K562 (cell line): ENCODE measurements at regions not wholly inside any gene's neighbourhood (a gene's known extent, or its start where the extent isn't known, plus 50 kb on each side); places are given as distances from the start of the nearest gene placed in this dataset.

Source experiments
- ATAC-seq: fragments of 200-7000 bp; cut with Tn5 transposase; 3 replicates; pipeline ENCODE4 v1.9.1; 2020; ENCODE audit warnings: moderate library complexity
- BruUV-seq: library from RNA; stranded (reverse); fragments of 400-500 nt; replicated peaks from 2 replicates; lab custom pipeline; 2021; lab: Mats Ljungman, UMichigan
- CTCF ChIA-PET: fragments of 300-600 bp; formaldehyde crosslinking; extraction: SDS; loops from one replicate; lab custom pipeline; 2021; ENCODE audit warnings: low intra/inter-chr PET ratio; lab: Yijun Ruan, JAX
- POLR2A ChIA-PET: fragments of 300-600, 350-650 bp; sonication (Branson Sonifier 250); formaldehyde crosslinking; extraction: SDS; loops from one replicate; lab custom pipeline; 2021; ENCODE audit warnings: antibody characterized with exemption, inconsistent platforms; lab: Yijun Ruan, JAX
- DNase-seq, 4 experiments: peaks; one replicate each; pipeline versions ENCODE4 v3.0.0 to v3.0.0-alpha.2; 2011 to 2018; ENCODE audit warnings: low spot score in 3 of 4, mixed read lengths in 3 of 4; ENCODE audit errors: extremely low read depth in 1 of 4
- FAIRE-seq: peaks from 2 replicates; lab custom pipeline; 2011; peaks lifted over from hg19 to GRCh38; lab: Jason Lieb, UNC
- H2AFZ ChIP-seq: 2 replicates; pipeline ENCODE4 v1.6.0; 2011; ENCODE audit warnings: low read depth, low read length, control low read depth, inconsistent platforms
- H3K27ac ChIP-seq: fragments of 200-600 bp; 3 replicates; pipeline ENCODE4 v1.8.0; 2011; ENCODE audit warnings: low read depth, mild to moderate bottlenecking, control low read depth, inconsistent platforms, low read length, moderate library complexity, mixed read lengths; ENCODE audit errors: extremely low read depth
- H3K27me3 ChIP-seq, 2 experiments: fragments of 300-600 bp in 1 of 2; 2 replicates in 1 of 2; 3 replicates in 1 of 2; pipeline versions ENCODE4 v1.6.0 to v1.8.0; 2011; ENCODE audit warnings: inconsistent platforms in 2 of 2, low read length in 2 of 2, mild to moderate bottlenecking in 1 of 2, mixed read lengths in 1 of 2, moderate library complexity in 1 of 2; ENCODE audit not compliant: control insufficient read depth in 2 of 2, insufficient read depth in 2 of 2
- H3K36me3 ChIP-seq: fragments of 300-600 bp; 3 replicates; pipeline ENCODE4 v1.8.0; 2011; ENCODE audit warnings: mild to moderate bottlenecking, low read length, inconsistent platforms; ENCODE audit not compliant: control insufficient read depth, insufficient read depth
- H3K4me1 ChIP-seq, 2 experiments: fragments of 200-600 bp in 1 of 2; replicated peaks in 1 of 2; 2 replicates in 1 of 2; 3 replicates in 1 of 2; pipeline versions ENCODE4 v1.5.1 to v1.8.0; 2011; ENCODE audit warnings: inconsistent platforms in 2 of 2, low read length in 2 of 2, mild to moderate bottlenecking in 1 of 2, mixed read lengths in 1 of 2, moderate library complexity in 1 of 2; ENCODE audit not compliant: control insufficient read depth in 2 of 2, insufficient read depth in 2 of 2
- H3K4me2 ChIP-seq: 2 replicates; pipeline ENCODE4 v1.6.1; 2011; ENCODE audit warnings: low read length, control low read depth, inconsistent platforms, mixed read lengths; ENCODE audit not compliant: insufficient read depth
- H3K4me3 ChIP-seq: fragments of 200-600 bp; sonication (generic), shearing (Covaris generic); 2 replicates; pipeline ENCODE4 v1.5.1; 2016; ENCODE audit warnings: control low read depth, inconsistent platforms
- H3K79me2 ChIP-seq: fragments of 200-600 bp; 3 replicates; pipeline ENCODE4 v1.8.0; 2011; ENCODE audit warnings: low read length, inconsistent platforms; ENCODE audit not compliant: control insufficient read depth, insufficient read depth
- H3K9ac ChIP-seq, 2 experiments: 2 replicates each; pipeline versions ENCODE4 v1.6.0 to v1.6.1; 2011; ENCODE audit warnings: low read depth in 2 of 2, low read length in 2 of 2, control low read depth in 1 of 2, inconsistent platforms in 1 of 2, mild to moderate bottlenecking in 1 of 2, mixed read lengths in 1 of 2; ENCODE audit not compliant: insufficient read depth in 1 of 2
- H3K9me1 ChIP-seq: one replicate; pipeline ENCODE4 v1.6.0; 2011; ENCODE audit warnings: inconsistent platforms, mild to moderate bottlenecking, low read length, moderate library complexity; ENCODE audit not compliant: control insufficient read depth, insufficient read depth
- H3K9me3 ChIP-seq: replicated peaks from 2 replicates; pipeline ENCODE4 v1.5.1; 2011; ENCODE audit warnings: low read depth, low read length, inconsistent platforms; ENCODE audit not compliant: control insufficient read depth, insufficient read depth
- H4K20me1 ChIP-seq: replicated peaks from 2 replicates; pipeline ENCODE4 v1.6.1; 2011; ENCODE audit warnings: low read length, inconsistent platforms, mixed read lengths; ENCODE audit not compliant: control insufficient read depth, insufficient read depth
- CBX5 ChIP-seq: IDR thresholded peaks from 2 replicates; pipeline ENCODE4 v1.6.1; 2014; ENCODE audit warnings: low read depth, borderline replicate concordance
- ERF ChIP-seq: fragments of 450-650 bp; formaldehyde crosslinking; IDR thresholded peaks from 2 replicates; pipeline ENCODE4 v1.4.0; 2020; ENCODE audit warnings: mild to moderate bottlenecking, mixed read lengths
- HCFC1 ChIP-seq: IDR thresholded peaks from 2 replicates; pipeline ENCODE4 v1.6.1; 2012; ENCODE audit warnings: low read depth, low read length, improper control_type of control experiment
- HNRNPLL ChIP-seq: fragments of 200-400 bp; formaldehyde crosslinking; IDR thresholded peaks from 2 replicates; pipeline ENCODE4 v1.6.1; 2017; ENCODE audit warnings: low read length, low read depth, mild to moderate bottlenecking; ENCODE audit not compliant: poor library complexity, severe bottlenecking
- HNRNPUL1 ChIP-seq: fragments of 200-400 bp; formaldehyde crosslinking; IDR thresholded peaks from 2 replicates; pipeline ENCODE4 v1.6.1; 2017; ENCODE audit warnings: low read length
- MCM2 ChIP-seq: fragments of 450-650 bp; IDR thresholded peaks from 2 replicates; pipeline ENCODE4 v1.6.1; 2017; ENCODE audit warnings: low read depth, mild to moderate bottlenecking
- MCM7 ChIP-seq, 2 experiments: fragments of 450-650 bp; IDR thresholded peaks; 2 replicates each; pipeline ENCODE4 v1.6.1; 2016 to 2018
- NR4A1 ChIP-seq, 2 experiments: fragments of 250-450 bp in 1 of 2; fragments of 450-650 bp in 1 of 2; sonication (Bioruptor Pico) in 1 of 2; IDR thresholded peaks; 2 replicates each; pipeline versions ENCODE4 v1.4.0 to v1.6.1; 2016 to 2020; ENCODE audit warnings: mild to moderate bottlenecking in 2 of 2, missing compliant biosample characterization in 1 of 2, missing genetic modification characterization in 1 of 2, moderate library complexity in 1 of 2
- RBFOX2 ChIP-seq: fragments of 200-400 bp; formaldehyde crosslinking; IDR thresholded peaks from 2 replicates; pipeline ENCODE4 v1.6.1; 2017; ENCODE audit warnings: low read depth, mild to moderate bottlenecking, low read length, moderate library complexity
- SETDB1 ChIP-seq: IDR thresholded peaks from one replicate; pipeline ENCODE4 v1.6.1; 2012; ENCODE audit warnings: low read length, control low read depth, inconsistent platforms
- TRIM28 ChIP-seq: fragments of 450-650 bp; IDR thresholded peaks from 2 replicates; pipeline ENCODE4 v1.6.1; 2017
- TSC22D4 ChIP-seq: fragments of 450-650 bp; IDR thresholded peaks from 2 replicates; pipeline ENCODE4 v1.6.1; 2016; ENCODE audit warnings: missing genetic modification characterization, missing biosample characterization, control low read depth
- ZNF140 ChIP-seq: fragments of 250-450 bp; sonication (Bioruptor Pico); IDR thresholded peaks from 2 replicates; pipeline ENCODE4 v1.8.0; 2021; ENCODE audit warnings: moderate library complexity, mild to moderate bottlenecking, inconsistent platforms
- ZNF311 ChIP-seq: fragments of 250-450 bp; sonication (Bioruptor Pico); IDR thresholded peaks from 2 replicates; pipeline ENCODE4 v1.4.0; 2020; ENCODE audit warnings: mild to moderate bottlenecking, moderate library complexity
- WGBS: fragments of 100-300 bp; shearing (Covaris generic); methylation state at CpG from one replicate; pipeline ENCODE4 v1.1.6; 2016; ENCODE audit warnings: low coverage, mixed read lengths; ENCODE audit not compliant: insufficient coverage; ENCODE audit errors: missing lambda C conversion rate; 5-methylcytosine and 5-hydroxymethylcytosine counted together
- in situ Hi-C: fragments of 300-500 bp; cut with MboI; formaldehyde crosslinking; loops from 4 replicates; pipeline ENCODE4 v1.15.0; 2018; ENCODE audit warnings: inconsistent platforms, mixed read lengths
- intact Hi-C: fragments of 100-400 bp; cut with micrococcal nuclease; formaldehyde crosslinking; loops from 2 replicates; pipeline ENCODE4 v1.14.2; 2022
- TF ChIP-seq, protein P1 (sequence below): IDR thresholded peaks from 3 replicates; pipeline ENCODE4 v1.6.1; 2011; ENCODE audit warnings: borderline replicate concordance, mild to moderate bottlenecking, moderate library complexity; ENCODE audit not compliant: insufficient read length; ENCODE audit errors: extremely low read depth

DNA sequence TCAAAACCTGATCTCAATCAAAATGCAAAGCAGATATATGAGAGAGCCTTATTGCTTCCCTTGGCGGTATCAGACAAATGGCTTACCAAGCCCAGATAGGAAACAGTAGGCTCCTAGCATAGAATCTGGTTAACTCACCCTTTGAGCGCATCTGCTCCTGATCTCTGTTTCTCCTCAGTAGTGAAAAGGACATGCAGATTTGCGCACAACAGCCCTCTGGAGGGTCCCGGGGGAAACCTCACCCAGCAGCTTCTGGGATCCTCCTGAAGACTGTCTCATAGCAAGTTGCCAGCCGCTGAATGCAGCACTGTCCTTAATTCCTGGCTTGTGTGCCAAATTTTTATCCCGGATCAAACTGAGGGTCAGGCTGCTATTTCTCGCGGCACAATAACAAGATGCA, 192.2 kb downstream of the FASLG start:
- ATAC-seq (peak; percentile 27; the same call in 1 of the 3 replicates), DNase-seq (no peak), FAIRE-seq (no peak)
- 13% methylated on average over 8 of the region's 8 CpGs for WGBS
- Histone ChIP-seq H3K9ac (no peak overlapping the region), H3K79me2 (no peaks in the 10 kb centered on the region), H3K9me3 (no peaks in the 10 kb centered on the region), H3K27ac (no peak overlapping the region), H3K9me1 (no peaks in the 10 kb centered on the region), H3K36me3 (no peaks in the 10 kb centered on the region), H4K20me1 (no peaks in the 10 kb centered on the region), H3K27me3 (0 out of 5 replicates have a peak, but pooled peaks cover 0 to 6% of the 10 kb centered on the region in 2 experiments), H3K4me3 (no peak overlapping the region), H3K4me2 (no peak overlapping the region), H2AFZ (peak overlapping the region; percentile 35; the same call in 1 of the 2 replicates), H3K4me1 (no peaks in the 10 kb centered on the region; a peak in 1 of 5 replicates)
- BruUV-seq: no TSS peak
- in situ Hi-C loops: no loop called here
- intact Hi-C loops: no loop called here
- ChIA-PET CTCF (no interaction called here), POLR2A (interaction anchor here (1.0 kb wide), 1 partner anchor 16 kb away, joined by 3 read pairs; no protein-coding TSS in a partner anchor)
- TF ChIP-seq MCM2 (no peak), RBFOX2 (no peak), TSC22D4 (tag) (no peak), CBX5 (no peak), HCFC1 (no peak), SETDB1 (no peak), ZNF140 (CRISPR knock-in tag) (no peak), MCM7 (IDR thresholded peaks at IDR 0.05) (no peak), HNRNPUL1 (no peak), HNRNPLL (no peak), ZNF311 (CRISPR knock-in tag) (no peak), ERF (CRISPR knock-in tag) (no peak), TRIM28 (no peak), NR4A1 (CRISPR knock-in tag; IDR thresholded peaks at IDR 0.05) (no peak), NR4A1 (tag; IDR thresholded peaks at IDR 0.05) (no peak)
- TF ChIP-seq, protein P1, sequence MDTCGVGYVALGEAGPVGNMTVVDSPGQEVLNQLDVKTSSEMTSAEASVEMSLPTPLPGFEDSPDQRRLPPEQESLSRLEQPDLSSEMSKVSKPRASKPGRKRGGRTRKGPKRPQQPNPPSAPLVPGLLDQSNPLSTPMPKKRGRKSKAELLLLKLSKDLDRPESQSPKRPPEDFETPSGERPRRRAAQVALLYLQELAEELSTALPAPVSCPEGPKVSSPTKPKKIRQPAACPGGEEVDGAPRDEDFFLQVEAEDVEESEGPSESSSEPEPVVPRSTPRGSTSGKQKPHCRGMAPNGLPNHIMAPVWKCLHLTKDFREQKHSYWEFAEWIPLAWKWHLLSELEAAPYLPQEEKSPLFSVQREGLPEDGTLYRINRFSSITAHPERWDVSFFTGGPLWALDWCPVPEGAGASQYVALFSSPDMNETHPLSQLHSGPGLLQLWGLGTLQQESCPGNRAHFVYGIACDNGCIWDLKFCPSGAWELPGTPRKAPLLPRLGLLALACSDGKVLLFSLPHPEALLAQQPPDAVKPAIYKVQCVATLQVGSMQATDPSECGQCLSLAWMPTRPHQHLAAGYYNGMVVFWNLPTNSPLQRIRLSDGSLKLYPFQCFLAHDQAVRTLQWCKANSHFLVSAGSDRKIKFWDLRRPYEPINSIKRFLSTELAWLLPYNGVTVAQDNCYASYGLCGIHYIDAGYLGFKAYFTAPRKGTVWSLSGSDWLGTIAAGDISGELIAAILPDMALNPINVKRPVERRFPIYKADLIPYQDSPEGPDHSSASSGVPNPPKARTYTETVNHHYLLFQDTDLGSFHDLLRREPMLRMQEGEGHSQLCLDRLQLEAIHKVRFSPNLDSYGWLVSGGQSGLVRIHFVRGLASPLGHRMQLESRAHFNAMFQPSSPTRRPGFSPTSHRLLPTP: no peak
- TF ChIP-seq, all 486 proteins: peak for 0
